Neural crest cell (in vitro differentiated cells): ENCODE measurements at regions not wholly inside any gene's neighbourhood (a gene's known extent, or its start where the extent isn't known, plus 50 kb on each side); places are given as distances from the start of the nearest gene placed in this dataset.
"Not testable (repeated sequence)": the region's sequence is repeated elsewhere in the genome, so short reads cannot be mapped to it uniquely, and the experiment has no call there.

Source experiments
- DNase-seq: peaks from one replicate; pipeline ENCODE4 v3.0.0; 2021; ENCODE audit warnings: low read depth, mixed read lengths, low spot score
- H3K27ac Mint-ChIP-seq: one replicate; pipeline ENCODE4 v1.8.0; 2021; ENCODE audit warnings: mild to moderate bottlenecking, mixed read lengths; ENCODE audit not compliant: unreplicated experiment
- H3K27me3 Mint-ChIP-seq: 2 replicates; pipeline ENCODE4 v1.8.0; 2021; ENCODE audit warnings: low read depth, mild to moderate bottlenecking, mixed read lengths
- H3K36me3 Mint-ChIP-seq: 2 replicates; pipeline ENCODE4 v1.8.0; 2021; ENCODE audit warnings: low read depth, mild to moderate bottlenecking, mixed read lengths
- H3K4me1 Mint-ChIP-seq: 2 replicates; pipeline ENCODE4 v1.8.0; 2021; ENCODE audit warnings: mixed read lengths
- H3K4me3 Mint-ChIP-seq: one replicate; pipeline ENCODE4 v1.8.0; 2021; ENCODE audit warnings: mild to moderate bottlenecking, mixed read lengths
- H3K9me3 Mint-ChIP-seq: 2 replicates; pipeline ENCODE4 v1.8.0; 2021; ENCODE audit warnings: mixed read lengths
- TF ChIP-seq, protein P1 (sequence below): fragments of 200-600 bp; sonication (generic); conservative IDR thresholded peaks from 2 replicates; pipeline ENCODE4 v1.5.0; 2021; ENCODE audit warnings: antibody characterized with exemption, mild to moderate bottlenecking

GRCh38 chr13:80817979-80818378 lies 477.1 kb upstream of the SPRY2 start:
- no peaks in the 10 kb centered on the region for H3K9me3 Mint-ChIP-seq
- H3K36me3 Mint-ChIP-seq, result peaks cover 7% of the 10 kb centered on the region
- no peak overlapping the region for H3K27ac Mint-ChIP-seq
- H3K27me3 Mint-ChIP-seq, result no peaks in the 10 kb centered on the region
- no peak overlapping the region for H3K4me3 Mint-ChIP-seq
- no peak for DNase-seq
- TF ChIP-seq, protein P1, sequence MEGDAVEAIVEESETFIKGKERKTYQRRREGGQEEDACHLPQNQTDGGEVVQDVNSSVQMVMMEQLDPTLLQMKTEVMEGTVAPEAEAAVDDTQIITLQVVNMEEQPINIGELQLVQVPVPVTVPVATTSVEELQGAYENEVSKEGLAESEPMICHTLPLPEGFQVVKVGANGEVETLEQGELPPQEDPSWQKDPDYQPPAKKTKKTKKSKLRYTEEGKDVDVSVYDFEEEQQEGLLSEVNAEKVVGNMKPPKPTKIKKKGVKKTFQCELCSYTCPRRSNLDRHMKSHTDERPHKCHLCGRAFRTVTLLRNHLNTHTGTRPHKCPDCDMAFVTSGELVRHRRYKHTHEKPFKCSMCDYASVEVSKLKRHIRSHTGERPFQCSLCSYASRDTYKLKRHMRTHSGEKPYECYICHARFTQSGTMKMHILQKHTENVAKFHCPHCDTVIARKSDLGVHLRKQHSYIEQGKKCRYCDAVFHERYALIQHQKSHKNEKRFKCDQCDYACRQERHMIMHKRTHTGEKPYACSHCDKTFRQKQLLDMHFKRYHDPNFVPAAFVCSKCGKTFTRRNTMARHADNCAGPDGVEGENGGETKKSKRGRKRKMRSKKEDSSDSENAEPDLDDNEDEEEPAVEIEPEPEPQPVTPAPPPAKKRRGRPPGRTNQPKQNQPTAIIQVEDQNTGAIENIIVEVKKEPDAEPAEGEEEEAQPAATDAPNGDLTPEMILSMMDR, result no peak
- H3K4me1 Mint-ChIP-seq, result no peaks in the 10 kb centered on the region

GRCh38 chr13:80814541-80814940 lies 473.6 kb upstream of the SPRY2 start:
- TF ChIP-seq, protein P1, result no peak
- DNase-seq, result no peak
- H3K4me3 Mint-ChIP-seq, result no peak overlapping the region
- peaks cover 4% of the 10 kb centered on the region for H3K9me3 Mint-ChIP-seq
- H3K27ac Mint-ChIP-seq, result no peak overlapping the region
- H3K4me1 Mint-ChIP-seq, result no peaks in the 10 kb centered on the region
- no peaks in the 10 kb centered on the region for H3K27me3 Mint-ChIP-seq
- H3K36me3 Mint-ChIP-seq, result peaks cover 14% of the 10 kb centered on the region

- not testable (repeated sequence) for H3K9me3 Mint-ChIP-seq, H3K36me3 Mint-ChIP-seq, H3K27me3 Mint-ChIP-seq, H3K4me1 Mint-ChIP-seq, H3K4me3 Mint-ChIP-seq, DNase-seq, H3K27ac Mint-ChIP-seq
Measured at GRCh38 chr13:80810294-80810693, 469.4 kb upstream of the SPRY2 start.

GRCh38 chr13:80802946-80803345 lies 462.0 kb upstream of the SPRY2 start:
- no peaks in the 10 kb centered on the region for H3K36me3 Mint-ChIP-seq
- no peak for DNase-seq
- TF ChIP-seq, protein P1, result no peak
- H3K4me1 Mint-ChIP-seq, result no peaks in the 10 kb centered on the region
- no peak overlapping the region for H3K27ac Mint-ChIP-seq
- no peak overlapping the region for H3K4me3 Mint-ChIP-seq
- no peaks in the 10 kb centered on the region for H3K9me3 Mint-ChIP-seq
- H3K27me3 Mint-ChIP-seq, result no peaks in the 10 kb centered on the region

DNA sequence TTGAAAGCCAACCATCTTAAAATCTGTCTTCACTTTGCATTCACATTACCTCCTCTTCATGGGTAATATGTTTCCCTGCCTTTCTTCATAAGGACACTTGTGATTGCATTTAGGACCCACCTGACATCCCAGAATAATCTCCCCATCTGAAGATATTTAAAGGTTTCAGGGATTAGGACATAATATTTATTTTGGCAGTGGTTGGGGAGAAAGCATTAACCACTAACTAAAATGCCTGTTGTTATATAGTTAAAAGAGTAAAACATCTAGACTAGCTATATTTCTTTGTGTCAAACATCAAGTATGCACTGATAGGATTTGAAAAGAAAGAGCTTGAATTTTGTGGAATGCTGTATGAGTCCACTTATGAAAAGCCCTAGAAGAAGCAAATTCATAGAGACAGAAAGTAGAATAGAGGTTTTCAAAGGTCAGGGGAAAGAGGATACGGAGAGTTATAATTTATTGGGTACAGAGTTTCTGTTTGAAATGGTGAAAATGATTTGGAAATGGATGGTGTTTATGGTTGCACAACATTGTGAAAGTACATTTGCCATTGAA lies 457.7 kb upstream of the SPRY2 start:
- Mint-ChIP-seq H3K27ac (no peak overlapping the region), H3K36me3 (no peaks in the 10 kb centered on the region), H3K4me1 (peaks cover 9% of the 10 kb centered on the region), H3K4me3 (no peak overlapping the region), H3K9me3 (no peaks in the 10 kb centered on the region), H3K27me3 (no peaks in the 10 kb centered on the region)
- DNase-seq, result no peak
- TF ChIP-seq, protein P1, result no peak

DNA sequence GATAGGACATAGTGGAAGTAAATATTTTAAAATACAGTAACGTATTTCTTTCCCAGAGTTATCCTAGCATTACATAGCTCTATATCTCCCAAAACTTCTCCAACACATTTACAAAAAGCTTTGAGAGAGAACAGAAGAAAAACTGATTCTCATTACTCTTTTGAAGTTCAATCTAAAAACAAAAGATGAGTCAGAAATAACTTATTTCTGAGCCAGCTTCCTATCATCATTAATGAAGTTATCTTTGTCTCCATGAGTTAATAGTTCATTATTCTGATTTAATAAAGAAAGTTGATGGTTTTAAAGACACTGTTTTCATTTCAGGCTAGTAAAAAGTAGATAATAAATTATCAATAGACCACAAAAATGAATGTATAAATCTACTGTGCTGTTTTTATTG lies 446.7 kb upstream of the SPRY2 start:
- Mint-ChIP-seq H3K4me1 (peaks cover 22% of the 10 kb centered on the region), H3K4me3 (no peak overlapping the region), H3K9me3 (peaks cover 5% of the 10 kb centered on the region), H3K36me3 (no peaks in the 10 kb centered on the region), H3K27me3 (no peaks in the 10 kb centered on the region), H3K27ac (no peak overlapping the region)
- TF ChIP-seq, protein P1, result no peak
- no peak for DNase-seq
